ENCODE measurements at regions not wholly inside any gene's neighbourhood (a gene's known extent, or its start where the extent isn't known, plus 50 kb on each side); places are given as distances from the start of the nearest gene placed in this dataset.

DNA sequence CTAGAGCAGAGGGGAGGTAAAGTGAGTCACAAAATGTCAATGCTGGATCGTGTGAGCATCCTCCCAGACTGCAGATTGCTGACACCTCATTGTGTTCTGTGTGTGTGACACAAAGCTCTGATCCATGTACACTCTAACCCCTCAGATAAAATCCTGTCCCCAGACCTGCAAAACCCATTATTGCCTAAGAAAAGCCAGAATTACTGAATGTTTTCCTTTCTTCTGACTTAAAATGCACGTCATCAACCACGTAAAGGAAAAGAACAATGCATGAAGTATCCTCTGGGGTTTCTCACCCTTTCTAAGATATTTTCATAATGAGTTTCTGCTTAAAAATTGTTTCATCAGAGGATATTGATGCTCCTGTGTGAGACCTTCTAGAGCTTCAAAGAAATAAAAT, 218.0 kb upstream of the PREP start:
- Histone ChIP-seq H2AFZ (ENCODE audit: low read length) (no peak overlapping the region), H4K20me1 (ENCODE audit: insufficient read depth, low read length) (no peaks in the 10 kb centered on the region), H3K4me3 (ENCODE audit: low read depth, low read length, poor library complexity, severe bottlenecking) (no peak overlapping the region), H3K4me1 (ENCODE audit: insufficient read depth, low read length, poor library complexity, severe bottlenecking) (no peaks in the 10 kb centered on the region), H3K4me2 (ENCODE audit: low read length) (no peak overlapping the region), H3K79me2 (ENCODE audit: insufficient read depth, low read depth, low read length) (no peaks in the 10 kb centered on the region), H3K9me3 (ENCODE audit: low read length) (no peaks in the 10 kb centered on the region), H3K36me3 (ENCODE audit: insufficient read depth, low read length) (no peaks in the 10 kb centered on the region), H3K27ac (ENCODE audit: low read depth, low read length, poor library complexity, severe bottlenecking) (no peak overlapping the region), H3K9me2 (ENCODE audit: insufficient read depth, low read length) (no peaks in the 10 kb centered on the region)
- POLR2A ChIA-PET, result no interaction called here
- no peak for DNase-seq (ENCODE audit: low spot score)
- intact Hi-C loops (cut with micrococcal nuclease; ENCODE audit: unreplicated experiment), result no loop called here
- no peak for TF ChIP-seq EZH2phosphoT487 (IDR thresholded peaks at IDR 0.05; ENCODE audit: borderline replicate concordance, low read depth, low read length)
- TF ChIP-seq, protein P1, sequence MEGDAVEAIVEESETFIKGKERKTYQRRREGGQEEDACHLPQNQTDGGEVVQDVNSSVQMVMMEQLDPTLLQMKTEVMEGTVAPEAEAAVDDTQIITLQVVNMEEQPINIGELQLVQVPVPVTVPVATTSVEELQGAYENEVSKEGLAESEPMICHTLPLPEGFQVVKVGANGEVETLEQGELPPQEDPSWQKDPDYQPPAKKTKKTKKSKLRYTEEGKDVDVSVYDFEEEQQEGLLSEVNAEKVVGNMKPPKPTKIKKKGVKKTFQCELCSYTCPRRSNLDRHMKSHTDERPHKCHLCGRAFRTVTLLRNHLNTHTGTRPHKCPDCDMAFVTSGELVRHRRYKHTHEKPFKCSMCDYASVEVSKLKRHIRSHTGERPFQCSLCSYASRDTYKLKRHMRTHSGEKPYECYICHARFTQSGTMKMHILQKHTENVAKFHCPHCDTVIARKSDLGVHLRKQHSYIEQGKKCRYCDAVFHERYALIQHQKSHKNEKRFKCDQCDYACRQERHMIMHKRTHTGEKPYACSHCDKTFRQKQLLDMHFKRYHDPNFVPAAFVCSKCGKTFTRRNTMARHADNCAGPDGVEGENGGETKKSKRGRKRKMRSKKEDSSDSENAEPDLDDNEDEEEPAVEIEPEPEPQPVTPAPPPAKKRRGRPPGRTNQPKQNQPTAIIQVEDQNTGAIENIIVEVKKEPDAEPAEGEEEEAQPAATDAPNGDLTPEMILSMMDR (conservative IDR thresholded peaks at IDR 0.05; ENCODE audit: low read length), result no peak
- BruUV-seq (replicated peaks), result no TSS peak
- CTCF ChIA-PET (ENCODE audit: unreplicated experiment), result no interaction called here

DNA sequence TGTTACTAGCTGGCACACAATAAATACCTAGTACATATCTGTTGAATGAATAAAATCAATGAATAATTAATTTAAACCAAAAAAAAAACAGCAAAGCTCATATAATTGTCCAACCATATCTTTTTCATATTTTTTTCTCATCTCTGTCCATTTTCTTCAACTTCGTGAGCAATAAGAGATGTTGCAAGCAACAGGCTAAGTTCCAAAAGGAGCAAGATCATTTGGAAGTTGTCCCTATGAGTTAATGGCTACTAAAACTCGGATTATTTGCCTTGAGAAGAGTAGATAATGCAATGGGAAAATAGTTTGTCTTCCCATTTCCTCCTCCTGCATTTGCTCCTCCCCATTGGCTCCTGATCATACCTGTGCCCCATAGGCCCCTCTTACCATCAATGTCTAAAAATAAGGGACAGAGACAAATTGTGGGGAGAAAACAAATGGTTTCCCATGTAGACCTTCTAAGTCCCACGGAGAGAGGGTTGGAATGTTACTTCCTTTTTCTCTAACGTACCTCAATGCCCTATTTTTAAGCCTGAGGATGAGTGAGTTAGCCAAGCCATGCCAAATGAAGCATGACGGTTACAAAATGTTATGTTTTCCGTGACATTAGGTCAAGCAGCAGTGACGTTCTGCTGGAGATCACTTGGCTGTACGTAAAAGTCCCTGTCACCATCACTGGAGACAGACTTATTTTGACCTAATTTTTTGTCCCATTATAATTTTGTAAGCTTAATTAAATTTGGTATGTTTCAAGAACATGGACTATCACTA, 217.3 kb upstream of the PREP start:
- intact Hi-C loops (cut with micrococcal nuclease; ENCODE audit: unreplicated experiment), result no loop called here
- H3K4me2 ChIP-seq (ENCODE audit: low read length), result no peak overlapping the region
- H3K9me2 ChIP-seq (ENCODE audit: insufficient read depth, low read length), result no peaks in the 10 kb centered on the region
- POLR2A ChIA-PET, result no interaction called here
- H4K20me1 ChIP-seq (ENCODE audit: insufficient read depth, low read length), result no peaks in the 10 kb centered on the region
- no peak overlapping the region for H2AFZ ChIP-seq (ENCODE audit: low read length)
- no peak for TF ChIP-seq EZH2phosphoT487 (IDR thresholded peaks at IDR 0.05; ENCODE audit: borderline replicate concordance, low read depth, low read length)
- TF ChIP-seq, protein P1 (conservative IDR thresholded peaks at IDR 0.05; ENCODE audit: low read length), result no peak
- no peak overlapping the region for H3K4me3 ChIP-seq (ENCODE audit: low read depth, low read length, poor library complexity, severe bottlenecking)
- CTCF ChIA-PET (ENCODE audit: unreplicated experiment), result no interaction called here
- no peaks in the 10 kb centered on the region for H3K4me1 ChIP-seq (ENCODE audit: insufficient read depth, low read length, poor library complexity, severe bottlenecking)
- H3K36me3 ChIP-seq (ENCODE audit: insufficient read depth, low read length), result no peaks in the 10 kb centered on the region
- no peaks in the 10 kb centered on the region for H3K9me3 ChIP-seq (ENCODE audit: low read length)
- DNase-seq (ENCODE audit: low spot score), result no peak
- no peak overlapping the region for H3K27ac ChIP-seq (ENCODE audit: low read depth, low read length, poor library complexity, severe bottlenecking)
- BruUV-seq (replicated peaks), result no TSS peak
- no peaks in the 10 kb centered on the region for H3K79me2 ChIP-seq (ENCODE audit: insufficient read depth, low read depth, low read length)

GRCh38 chr6:105618247-105618646, 215.4 kb upstream of the PREP start:
- DNase-seq (ENCODE audit: low spot score), result no peak
- POLR2A ChIA-PET, result no interaction called here
- CTCF ChIA-PET (ENCODE audit: unreplicated experiment), result no interaction called here

More at GRCh38 chr6:105618247-105618646, 215.4 kb upstream of the PREP start:
- Histone ChIP-seq H3K4me1 (ENCODE audit: insufficient read depth, low read length, poor library complexity, severe bottlenecking) (no peaks in the 10 kb centered on the region), H3K9me3 (ENCODE audit: low read length) (no peaks in the 10 kb centered on the region), H3K27ac (ENCODE audit: low read depth, low read length, poor library complexity, severe bottlenecking) (no peak overlapping the region), H3K4me2 (ENCODE audit: low read length) (no peak overlapping the region), H3K79me2 (ENCODE audit: insufficient read depth, low read depth, low read length) (no peaks in the 10 kb centered on the region), H2AFZ (ENCODE audit: low read length) (no peak overlapping the region), H3K9me2 (ENCODE audit: insufficient read depth, low read length) (no peaks in the 10 kb centered on the region), H3K4me3 (ENCODE audit: low read depth, low read length, poor library complexity, severe bottlenecking) (no peak overlapping the region), H3K36me3 (ENCODE audit: insufficient read depth, low read length) (no peaks in the 10 kb centered on the region), H4K20me1 (ENCODE audit: insufficient read depth, low read length) (no peaks in the 10 kb centered on the region)
- BruUV-seq (replicated peaks), result no TSS peak
- TF ChIP-seq, protein P1 (conservative IDR thresholded peaks at IDR 0.05; ENCODE audit: low read length), result no peak
- no peak for TF ChIP-seq EZH2phosphoT487 (IDR thresholded peaks at IDR 0.05; ENCODE audit: borderline replicate concordance, low read depth, low read length)
- intact Hi-C loops (cut with micrococcal nuclease; ENCODE audit: unreplicated experiment), result no loop called here

Data from OCI-LY7 (cell line).